Activated CD4-positive, CD25-positive, alpha-beta regulatory T cell treated with anti-CD3 and anti-CD28 coated beads, Interleukin-2, amount 50 U/mL, for 24 hours (primary cell): ENCODE measurements at regions not wholly inside any gene's neighbourhood (a gene's known extent, or its start where the extent isn't known, plus 50 kb on each side); places are given as distances from the start of the nearest gene placed in this dataset.

ENCODE experiments used
- ATAC-seq, 2 donors: fragments of 150-1000 bp; cut with Tn5 transposase; one replicate each; pipeline ENCODE4 v1.10.0; 2021; ENCODE audit warnings: mild to moderate bottlenecking in 1 of 2, moderate library complexity in 1 of 2

DNA sequence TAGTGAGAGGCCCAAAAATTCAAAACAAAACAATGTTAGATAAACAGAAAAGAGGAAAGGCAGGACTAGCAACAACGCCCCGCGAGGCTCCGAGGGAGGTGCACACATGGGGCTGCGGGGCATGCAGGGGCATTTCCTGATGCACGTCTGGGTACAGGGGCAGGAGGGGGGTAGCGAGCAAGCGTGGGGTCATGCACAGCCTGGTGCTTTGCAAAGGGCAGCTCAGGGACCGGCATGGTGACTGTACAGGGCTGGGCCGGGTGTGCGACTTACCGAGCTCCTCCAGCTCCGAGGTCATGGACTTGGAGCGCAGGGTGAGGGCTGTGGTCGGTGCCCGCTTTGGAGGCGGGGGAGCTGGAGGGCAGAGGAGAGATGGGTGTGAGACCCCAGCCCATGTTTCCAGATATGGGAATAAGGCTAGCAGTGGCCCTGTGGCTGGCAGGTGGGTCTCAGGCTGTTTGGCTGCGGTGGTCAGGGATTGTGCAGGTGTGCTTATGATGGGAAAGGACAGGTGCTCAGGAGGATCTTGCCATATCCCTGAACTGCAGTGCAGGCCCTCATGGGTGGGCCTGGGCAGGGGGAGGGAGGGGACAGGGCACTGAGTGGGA lies 103.7 kb downstream of the CTTN start:
- ATAC-seq = no peak

DNA sequence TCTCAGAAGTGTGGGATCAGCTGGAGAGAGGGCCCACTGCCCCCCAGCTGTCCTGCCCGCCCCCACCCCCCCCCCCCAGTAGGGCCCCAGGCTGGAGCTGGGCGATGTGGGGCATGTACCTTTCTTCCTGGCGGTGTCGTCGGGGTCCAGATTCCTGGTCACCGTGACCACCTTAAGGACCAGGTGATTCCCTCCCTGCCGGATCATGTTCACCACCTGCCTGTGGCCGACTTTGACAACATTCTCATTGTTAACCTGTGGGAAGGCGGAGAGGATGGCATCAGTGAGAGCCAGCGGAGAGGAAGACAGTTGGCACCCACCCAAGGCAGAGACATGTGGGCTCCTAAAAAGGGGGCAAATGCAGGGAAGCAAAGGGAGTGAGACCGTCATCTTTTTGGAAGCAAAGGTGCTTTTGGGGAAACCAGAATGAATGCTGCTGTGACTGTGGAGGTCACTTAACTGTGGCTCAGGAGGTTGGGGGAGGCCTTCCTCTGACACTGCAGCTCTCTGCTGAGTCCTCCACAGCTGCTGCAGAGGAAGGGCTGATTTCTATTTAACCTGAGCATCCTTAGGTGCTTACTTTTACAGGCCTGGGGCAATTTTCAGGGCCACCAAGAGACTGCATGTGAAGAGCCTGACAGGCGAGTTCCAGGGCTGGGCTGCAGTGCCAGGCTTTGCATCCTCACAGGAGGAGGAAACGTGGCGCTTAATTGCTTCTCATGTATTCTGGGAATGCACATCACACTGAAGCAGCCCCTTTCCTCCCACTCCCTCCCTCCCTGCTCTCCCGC lies 104.5 kb downstream of the CTTN start:
- no peak for ATAC-seq

DNA sequence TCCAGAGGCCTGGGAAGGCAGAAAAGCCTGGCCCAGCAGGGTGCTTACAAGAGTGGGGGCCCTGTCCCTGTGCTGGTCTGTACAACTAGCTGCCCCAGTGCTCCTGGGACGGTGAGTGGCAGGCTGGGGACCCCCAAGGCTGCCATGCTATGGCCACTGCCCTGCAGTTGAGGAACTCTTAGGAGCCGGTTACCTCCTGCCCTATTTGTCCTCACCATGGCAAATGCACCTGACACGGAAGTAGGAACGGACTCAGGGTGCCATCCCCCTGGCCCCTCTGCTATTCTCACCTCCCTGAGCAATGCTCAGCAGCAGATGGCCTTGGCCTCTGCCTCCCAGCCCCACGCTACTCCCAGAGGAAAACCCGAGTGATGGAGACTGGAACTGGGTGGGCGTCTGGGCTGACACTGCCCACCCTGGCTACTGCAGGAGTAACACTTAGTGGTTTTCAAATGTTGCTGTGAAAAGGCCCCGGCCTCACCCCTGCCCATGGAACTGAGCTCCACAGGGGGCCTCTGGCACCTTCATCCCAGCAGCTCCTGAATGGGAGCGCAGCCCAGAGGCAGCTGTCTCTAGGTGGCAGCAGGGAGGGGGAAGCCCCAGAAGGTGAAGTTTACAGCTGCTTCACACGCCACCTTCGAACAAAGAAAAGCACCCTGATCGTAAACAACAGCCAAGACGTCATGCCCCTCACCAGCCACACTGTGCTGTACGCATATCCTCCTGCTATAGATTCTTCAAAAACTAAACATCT lies 105.3 kb downstream of the CTTN start:
- ATAC-seq = no peak

DNA sequence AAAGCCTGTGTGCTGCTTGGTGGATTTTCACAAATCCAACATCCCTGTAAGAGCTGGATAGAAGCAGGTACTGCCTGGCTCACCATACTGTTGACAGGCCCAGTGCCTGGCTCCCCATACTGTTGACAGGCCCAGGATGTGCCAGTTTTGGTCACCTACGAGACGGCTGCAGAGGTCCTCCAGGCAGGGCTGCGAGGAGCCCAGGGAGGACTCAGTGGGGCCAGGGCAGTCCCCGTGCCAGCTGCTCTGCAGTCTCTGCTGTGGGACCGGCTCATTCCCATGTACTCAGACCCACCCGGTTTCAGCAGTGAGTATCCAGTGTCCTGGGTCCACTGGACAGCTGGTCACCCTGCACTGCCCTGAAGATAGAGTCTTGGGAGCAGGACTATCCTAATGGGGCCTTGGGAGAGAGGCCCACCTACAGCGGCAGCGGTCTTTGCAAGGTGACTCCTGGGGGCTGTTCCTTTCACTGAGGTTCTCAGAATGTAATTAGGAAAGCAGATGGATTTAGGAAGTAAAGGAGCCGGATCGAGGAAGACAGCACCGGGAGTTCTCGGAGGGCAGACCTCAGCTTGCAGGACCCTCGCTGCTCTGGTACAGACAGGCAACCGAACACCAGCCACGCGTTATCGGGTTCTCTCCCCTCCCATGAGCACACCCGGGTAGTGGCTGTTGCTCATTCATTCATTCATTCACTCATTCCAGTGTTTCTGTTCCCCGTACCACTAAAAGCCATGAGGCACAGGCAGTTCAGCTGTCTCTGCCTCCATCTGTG lies 106.1 kb downstream of the CTTN start:
- ATAC-seq = no peak

DNA sequence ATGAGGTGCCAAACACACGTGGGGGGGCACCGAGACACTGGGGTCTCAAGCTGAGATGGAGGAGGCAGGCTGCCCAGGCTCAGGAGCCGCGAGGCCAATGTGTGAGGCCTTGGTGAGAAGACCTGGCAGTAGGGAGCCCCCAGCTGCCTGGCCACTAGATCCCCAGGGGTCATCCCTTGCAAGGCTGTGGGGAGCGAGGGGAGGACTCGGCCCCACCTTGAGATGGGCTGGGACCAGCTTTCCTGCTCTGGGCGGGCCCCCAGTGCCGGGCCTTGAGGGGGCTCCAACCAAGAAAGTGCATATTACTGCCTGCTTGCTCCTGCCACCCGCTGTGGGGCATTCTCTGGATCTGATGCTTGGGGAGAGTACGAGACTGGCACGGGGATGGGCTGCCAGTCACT lies 107.0 kb downstream of the CTTN start:
- no peak for ATAC-seq

DNA sequence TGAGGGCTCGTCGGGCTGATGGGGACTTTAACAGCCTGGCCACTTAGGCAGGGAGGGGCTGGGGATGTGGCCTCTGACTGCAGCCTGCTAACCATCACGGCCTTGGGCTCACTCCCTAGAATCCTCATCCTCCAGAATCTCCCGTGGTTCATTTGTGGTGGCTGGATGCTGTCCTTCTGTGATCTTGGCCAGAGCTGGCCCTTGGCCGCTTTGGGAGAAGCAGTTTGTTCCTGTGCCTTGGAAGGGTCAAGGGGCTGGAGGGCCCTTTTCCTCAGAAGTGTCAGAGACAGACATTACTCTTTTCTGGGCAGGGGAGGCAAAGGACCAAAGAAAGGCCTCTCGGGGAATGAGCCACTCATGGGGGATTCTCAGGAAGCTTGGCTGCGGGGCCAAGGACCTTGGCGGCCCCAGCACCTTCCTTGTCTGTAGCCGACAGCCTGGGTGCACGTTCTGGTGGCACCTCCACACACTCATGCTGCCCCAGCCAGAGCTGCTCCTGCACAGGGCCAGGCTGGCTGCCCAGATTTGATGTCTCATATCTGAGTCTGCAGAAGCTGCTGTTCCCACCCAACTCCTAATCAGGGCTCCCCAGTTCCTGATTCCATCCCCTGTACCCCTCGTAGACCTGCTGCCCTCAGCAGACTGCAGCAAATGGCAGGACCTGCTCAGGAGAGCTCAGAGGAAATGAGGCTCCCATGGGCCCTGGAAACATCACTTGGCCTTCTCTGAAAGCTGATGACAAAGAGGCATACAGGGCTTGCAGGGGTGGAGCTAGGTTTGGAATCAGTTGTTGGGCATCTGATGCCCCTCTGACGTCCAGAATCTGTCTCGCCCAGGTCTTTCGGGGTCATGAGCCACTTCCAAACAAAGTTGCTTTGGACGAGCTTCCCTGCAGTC lies 107.7 kb downstream of the CTTN start:
- ATAC-seq = no peak

DNA sequence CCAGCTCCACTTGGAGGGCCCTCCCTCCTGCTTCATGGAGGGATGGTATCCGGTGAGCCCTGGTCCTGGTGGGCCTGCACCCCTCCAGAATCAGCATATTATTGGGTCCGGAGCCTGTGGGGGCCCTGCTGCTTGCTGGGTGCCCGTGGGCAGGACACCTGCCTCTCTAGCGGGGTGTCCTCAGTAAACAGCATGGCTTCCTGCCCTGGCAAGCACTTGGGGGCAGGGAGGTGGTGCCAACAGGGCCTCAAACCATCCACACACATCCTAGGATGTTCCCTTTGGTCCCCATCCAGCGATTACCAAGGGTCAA lies 108.3 kb downstream of the CTTN start:
- ATAC-seq = no peak

DNA sequence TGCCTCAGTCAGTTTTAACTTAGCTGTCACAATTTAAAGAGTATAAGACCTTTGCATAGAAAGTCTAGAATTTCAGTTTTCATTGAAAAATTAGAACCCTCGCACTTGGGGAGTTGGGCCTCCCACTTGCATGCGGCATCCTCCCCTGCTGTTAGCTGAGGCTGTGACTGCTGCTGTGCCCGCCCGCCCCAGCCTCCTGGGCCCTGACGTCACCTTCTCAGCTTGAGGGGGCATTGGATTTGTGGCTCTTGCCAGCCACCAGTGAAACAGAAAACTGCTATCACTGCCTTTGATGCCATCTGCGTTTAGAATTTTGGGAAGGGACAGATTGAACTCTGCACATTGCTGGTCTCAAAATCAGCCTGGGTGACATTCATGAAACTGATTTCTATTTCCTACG lies 108.7 kb downstream of the CTTN start:
- no peak for ATAC-seq

DNA sequence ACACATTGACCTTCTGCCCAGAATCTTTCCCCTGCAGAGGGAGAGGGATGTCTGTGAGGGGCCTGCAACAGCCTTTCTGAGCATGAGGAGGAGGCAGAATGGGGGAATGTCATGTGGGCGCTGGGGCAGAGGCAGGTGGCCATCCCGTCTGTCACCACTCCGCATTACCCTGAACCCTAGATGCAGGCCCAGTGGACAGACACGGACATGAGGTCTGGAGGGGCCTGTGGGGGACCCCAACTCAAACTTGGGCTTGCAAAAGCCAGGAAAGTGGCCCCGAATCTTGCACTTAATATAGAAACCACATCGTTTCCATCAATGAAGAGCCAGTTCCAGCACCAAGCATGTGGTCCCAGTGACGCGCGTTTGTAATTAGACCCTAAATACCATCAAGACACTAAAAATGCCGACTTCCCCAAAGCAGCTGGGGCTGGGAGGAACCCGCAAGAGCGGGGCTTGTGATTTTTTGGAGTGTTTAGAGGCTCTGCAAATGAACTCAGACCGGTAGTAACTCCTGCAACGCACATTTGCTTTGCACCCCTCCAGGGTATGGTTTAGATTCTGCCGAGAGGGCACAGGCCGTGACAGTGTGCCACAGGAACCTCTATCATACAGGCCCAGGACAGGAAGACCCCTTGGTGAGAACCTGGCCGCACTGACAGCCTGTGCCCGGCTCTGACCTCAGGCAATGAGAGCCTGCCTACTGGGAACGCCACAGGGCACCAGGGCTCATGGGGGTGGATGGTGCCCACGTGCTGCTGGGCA lies 109.3 kb downstream of the CTTN start:
- no peak for ATAC-seq

DNA sequence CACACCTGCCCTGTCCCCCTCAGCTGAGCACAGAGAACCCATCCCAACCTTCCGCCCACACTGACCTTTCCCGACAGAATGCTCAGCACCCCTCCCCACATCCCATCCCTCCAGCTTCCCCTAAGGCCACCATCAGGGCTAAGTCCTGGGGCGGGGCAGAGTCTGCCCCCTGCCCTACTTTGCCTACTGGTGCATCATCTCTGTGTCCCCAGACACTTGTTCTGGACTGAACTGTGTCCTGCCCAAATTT lies 109.8 kb downstream of the CTTN start:
- ATAC-seq = no peak

DNA sequence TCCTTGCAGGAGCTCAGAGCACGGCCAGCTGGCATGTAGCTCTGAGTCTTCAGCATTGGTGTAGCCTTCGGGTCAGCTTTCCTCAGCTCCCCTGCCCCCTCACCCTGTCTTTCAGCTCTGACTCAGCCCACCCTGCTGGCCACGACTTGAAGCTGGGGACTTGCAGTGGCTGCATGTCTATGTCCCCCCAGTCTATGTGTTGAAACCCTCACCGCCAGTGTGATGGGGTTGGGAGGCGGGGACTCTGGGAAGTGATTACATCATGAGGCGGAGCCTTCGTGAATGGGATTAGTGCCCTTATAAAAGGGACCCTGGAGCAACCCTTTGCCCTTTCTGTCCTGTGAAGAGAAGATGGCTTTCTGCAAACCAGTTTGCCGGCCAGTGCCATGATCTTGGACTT lies 111.1 kb downstream of the CTTN start:
- ATAC-seq = no peak

DNA sequence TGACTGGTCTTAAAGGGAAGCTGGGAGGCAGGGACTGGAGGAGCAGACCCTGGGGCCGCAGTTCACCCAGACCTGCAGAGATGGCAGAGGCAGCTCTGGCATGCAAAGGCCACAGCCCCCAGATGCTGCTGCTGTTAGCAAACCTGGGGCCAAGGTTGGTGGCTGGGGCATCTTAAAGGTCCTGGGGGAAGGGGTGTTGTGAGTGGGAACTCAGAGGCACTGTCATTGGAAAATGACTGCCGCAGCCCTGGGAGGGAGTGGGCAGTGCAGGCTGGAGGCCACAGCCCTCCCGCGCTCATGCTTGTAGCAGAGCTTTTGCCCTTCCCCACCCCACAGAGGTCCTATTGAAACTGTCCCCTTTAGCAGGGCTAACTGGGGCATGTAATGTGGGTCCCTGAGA lies 111.8 kb downstream of the CTTN start:
- ATAC-seq = no peak

DNA sequence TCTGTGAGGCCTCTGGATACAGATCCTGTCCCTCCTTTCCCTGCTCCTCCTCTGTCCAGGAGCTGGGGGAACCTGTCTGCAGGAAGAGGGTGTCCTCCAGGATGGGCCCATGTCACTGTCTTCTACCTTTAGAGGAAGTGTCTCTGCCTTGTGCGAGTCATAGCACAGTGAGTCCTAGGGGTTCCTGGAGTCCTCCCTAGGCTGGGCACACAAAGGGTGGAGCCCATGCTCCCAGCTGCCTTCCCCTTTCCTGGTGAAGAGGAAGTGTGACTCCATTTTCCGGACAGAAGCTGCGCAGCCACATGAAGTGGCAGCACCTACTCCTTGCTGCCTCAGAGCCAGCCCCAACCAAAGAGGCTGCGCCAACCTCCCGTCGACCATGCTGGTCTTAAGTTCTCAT lies 112.2 kb downstream of the CTTN start:
- no peak for ATAC-seq

DNA sequence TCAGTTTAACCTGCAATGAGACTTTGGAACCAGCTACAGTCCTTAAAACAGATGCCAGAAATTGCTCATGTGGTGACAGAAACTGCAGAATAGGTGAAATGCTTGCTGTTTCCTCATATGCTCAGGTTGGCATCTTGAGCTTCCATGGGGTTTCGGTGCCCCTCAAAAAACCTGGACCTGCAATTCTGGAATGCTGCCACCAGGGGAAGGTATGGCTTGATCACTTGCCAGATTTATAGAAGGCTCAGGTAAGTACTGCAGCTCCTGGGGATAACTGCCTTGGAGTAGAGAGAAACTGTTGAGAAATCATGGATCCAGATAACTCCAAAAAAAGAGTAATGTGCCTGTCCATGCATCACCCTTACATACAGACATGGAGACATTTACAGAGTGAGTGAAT lies 113.0 kb downstream of the CTTN start:
- ATAC-seq = no peak

DNA sequence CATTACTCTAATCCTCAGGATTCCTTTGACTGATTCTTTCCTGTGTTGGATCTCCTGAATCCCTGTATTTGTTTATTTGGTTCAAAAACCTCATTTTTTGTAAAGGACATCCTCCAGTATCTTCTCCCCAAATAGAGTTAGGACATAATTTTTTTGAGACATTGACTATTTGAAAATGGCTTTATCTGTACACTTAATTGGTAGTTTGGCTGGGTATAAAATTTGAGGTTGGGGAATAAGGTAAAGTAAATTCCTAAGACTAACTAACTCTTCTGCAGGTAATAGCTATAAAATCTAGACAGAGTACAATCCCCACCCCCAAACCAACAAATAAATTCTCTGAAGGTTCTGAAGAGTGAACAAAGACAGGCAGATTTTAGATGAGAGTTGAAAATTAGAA lies 114.4 kb downstream of the CTTN start:
- no peak for ATAC-seq

DNA sequence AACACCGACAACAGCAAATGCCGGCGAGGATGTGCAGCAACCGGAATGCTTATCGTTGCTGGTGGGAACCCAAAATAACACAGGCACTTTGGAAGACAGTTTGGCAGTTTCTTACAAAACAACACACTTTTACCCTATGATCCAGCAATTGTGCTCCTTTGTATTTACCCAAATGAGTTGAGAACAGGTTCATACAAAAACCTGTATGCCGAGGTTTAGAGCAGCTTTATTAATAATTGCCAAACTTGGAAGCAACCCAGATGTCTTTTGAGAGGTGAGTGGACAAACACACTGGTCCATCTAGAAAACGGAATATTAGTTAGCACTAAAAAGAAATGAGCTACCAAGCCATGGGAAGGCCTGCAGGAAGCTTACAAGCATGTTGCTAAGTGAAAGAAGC lies 118.9 kb downstream of the CTTN start:
- ATAC-seq = no peak

DNA sequence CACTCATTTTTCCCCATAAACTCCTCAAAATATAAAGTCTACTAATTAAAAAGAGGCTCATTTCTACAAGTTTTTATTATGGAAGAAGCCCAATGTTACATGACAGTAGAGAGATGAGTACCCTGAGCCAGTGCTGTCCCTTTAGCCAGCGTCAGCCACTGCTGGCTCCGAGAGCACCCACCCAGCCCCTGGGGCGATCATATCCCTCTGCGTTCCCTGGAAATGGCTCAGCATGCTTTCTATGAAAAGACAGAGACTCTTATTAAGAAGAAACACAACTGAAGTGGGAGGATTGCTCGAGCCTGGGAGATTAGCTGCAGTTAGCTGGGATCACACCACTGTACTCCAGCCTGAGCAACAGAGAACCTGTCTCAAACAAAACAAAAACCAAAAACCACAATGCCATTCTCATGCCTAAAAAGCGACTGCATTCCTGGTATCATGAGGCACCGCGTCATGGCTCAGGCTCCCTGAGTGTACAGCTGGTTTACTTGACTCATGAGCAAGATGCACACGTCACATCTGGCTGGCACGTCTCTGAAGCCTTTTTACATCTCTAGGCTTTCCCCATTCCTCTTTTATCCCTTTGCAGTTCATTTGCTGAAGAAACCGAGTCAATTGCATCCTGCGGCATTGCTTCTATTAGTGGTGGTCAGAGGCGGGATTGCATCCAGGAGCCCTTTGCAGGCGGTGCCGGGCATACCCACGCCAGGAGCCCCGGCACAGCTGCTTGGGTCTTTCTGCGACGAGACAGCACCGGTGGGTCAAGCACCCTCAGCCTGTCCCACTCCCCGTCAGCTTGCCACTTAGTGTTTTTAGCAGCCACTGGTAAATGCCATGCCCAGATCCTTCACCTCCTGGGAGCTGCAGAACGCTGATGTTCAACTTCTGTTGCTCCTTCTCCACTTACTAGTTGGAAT lies 119.9 kb downstream of the CTTN start:
- no peak for ATAC-seq

DNA sequence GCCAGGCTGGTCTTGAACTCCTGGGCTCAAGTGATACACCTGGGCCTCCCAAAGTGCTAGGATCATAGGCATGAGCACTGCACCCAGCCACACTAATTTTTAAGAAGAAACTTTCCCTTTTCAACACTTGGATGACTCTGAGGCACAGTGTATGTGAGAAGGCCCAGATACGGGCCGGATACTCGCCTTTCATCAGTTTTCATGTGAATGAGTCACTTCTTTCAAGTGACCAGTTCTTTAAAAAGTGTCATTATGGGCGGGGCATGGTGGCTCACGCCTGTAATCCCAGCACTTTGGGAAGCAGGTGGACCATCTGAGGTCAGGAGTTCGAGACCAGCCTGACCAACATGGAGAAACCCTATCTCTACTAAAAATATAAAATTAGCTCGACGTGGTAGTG lies 120.8 kb downstream of the CTTN start:
- no peak for ATAC-seq

DNA sequence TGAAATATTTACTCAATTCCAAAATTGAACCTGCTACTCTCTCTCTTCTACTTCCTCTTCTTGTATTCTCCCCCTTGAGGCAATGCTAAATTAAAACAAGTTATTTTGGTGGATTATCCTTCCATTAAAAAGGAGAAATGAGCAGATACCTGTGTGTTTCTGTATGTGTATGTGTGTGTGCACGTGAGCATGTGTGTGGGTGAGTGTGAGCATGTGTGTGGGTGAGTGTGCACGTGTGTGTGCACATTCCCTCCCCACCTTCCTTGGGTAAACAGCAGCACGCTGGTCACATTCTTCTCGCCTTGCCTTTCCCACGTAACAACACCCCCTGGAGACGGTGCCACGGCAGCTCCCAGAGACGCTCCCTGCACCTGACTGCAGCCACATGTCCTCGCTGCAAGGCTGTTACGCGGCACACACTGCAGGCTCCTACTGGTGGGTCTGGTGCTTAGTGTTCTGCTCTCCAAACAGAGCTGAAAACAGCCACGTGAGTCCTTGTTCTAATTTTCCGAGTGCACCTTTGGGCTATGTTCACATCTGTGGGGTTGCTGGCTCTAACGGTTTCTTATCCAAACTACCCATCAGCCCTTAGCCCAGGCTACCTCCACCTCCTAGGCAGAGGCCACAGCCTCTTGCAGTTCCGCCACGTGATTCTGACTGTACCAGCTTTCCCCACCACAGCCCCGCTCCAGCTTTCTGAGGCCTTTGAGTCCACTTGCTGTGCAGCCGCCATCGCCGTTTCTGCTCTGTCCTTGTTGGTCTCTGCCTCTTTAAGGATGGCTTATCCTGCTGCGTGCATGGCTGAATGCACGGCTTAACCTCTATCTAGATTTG lies 123.4 kb downstream of the CTTN start:
- ATAC-seq = no peak

DNA sequence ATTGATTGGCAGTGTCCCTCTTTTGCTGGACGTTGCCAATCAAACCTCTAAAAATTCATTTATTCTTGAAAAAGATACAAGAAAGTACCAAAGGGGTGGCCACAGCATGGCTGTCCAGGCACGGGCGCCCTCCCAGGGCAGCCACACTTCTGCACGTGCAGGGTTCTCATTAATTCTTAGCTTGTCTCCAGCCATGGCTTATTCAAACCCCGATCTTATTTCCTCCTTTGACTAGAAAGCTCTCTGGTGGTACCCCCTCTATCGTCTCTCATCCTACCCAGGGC lies 123.9 kb downstream of the CTTN start:
- no peak for ATAC-seq
